Stimulated activated CD4-positive, alpha-beta T cell treated with anti-CD3 and anti-CD28 coated beads, TNF-alpha, amount 100 ng/mL, for 1 hour (primary cell): ENCODE measurements at regions not wholly inside any gene's neighbourhood (a gene's known extent, or its start where the extent isn't known, plus 50 kb on each side); places are given as distances from the start of the nearest gene placed in this dataset.
"Not testable (repeated sequence)": the region's sequence is repeated elsewhere in the genome, so short reads cannot be mapped to it uniquely, and the experiment has no call there.

Experiments
- DNase-seq, 3 donors: peaks; one replicate each; pipeline ENCODE4 v3.0.0-alpha.2; 2020; ENCODE audit warnings: low read depth in 3 of 3, low spot score in 1 of 3

DNA sequence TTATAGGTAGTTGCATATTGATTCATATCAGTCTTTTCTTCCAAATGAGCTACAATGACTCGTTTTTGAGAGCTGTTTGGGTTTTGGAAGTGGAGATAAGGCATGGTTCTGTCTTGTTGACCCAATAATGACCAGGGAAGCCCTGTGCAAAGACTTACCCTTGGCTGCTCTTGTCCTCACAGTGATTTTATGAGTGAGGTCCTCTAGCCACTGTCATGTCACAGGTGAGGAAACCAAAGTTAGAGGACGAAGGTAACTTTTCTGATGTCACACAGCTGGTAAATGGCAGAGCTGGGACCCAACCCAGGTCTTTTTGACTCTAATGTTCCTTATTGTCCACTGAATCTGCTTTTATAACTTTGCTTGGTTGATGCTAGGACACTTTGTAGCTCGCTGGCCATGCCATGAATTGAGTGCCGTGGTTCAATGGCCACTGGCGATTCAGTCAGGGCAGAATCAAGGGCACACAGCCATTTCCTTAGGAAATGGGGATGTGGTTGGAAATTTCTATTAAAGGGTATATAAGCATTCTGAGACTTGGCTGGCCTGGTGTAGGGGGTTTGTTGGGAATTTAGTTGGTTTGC lies 249.1 kb downstream of the GOLGA6L6 start:
- not testable (repeated sequence) for DNase-seq

DNA sequence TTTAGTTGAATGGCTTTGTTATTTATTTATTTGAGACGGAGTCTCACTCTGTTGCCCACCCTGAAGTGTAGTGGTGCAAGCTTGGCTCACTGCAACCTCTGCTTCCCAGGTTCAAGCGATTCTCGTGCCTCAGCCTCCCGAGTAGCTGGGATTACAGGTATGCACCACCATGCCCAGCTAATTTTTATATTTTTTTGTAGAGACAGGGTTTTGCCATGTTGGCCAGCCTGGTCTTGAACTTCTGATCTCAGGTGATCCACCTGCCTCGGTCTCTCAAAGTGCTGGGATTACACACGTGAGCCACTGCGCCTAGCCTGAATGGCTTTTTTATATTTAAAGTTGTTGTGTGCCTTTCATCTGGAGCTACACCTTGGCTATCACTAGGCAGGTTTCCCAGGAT lies 250.0 kb downstream of the GOLGA6L6 start:
- not testable (repeated sequence) for DNase-seq

DNA sequence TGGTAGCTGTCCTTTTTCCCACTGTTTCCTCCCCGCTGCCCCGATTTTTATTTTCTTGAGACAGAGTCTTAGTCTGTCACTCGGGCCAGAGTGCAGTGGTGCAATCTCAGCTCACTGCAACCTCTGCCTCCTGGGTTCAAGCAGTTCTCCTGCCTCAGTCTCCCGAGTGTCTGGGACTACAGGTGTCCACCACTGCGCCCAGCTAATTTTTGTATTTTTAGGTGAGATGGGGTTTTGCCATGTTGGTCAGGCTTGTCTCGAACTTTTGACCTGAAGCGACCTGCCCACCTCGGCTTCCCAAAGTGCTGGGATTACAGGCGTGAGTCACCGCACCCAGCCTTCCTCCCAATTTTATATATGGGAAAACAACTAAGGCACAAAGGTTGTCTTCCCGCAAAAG lies 251.0 kb downstream of the GOLGA6L6 start:
- DNase-seq, result not testable (repeated sequence)

DNA sequence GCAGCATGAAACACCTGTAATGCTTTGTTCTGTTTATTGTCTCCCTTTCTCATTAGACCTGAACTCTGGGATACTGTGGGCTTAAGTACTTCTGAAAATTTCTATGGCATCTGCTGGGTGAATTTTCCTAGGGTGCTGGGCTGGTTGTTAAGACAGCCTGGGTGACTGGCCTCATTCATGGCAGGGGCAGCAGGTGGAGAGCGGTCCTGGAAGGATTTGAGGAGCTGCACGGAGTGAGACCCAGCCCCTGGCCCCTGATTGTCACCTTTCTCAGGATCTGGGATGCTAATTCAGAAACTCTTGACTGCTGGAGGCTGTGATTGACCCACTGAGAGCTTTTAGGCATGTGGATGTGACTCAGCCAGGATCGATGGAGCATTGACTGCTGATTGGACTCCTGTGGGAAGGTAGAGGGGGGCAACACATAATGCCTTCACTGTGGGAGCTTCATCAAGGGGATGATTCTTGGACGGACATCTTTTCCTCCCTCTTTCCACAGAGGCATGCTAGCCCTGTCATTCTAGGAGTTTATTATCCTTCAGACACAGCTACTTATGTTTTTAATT lies 252.0 kb downstream of the GOLGA6L6 start:
- DNase-seq, result not testable (repeated sequence)

DNA sequence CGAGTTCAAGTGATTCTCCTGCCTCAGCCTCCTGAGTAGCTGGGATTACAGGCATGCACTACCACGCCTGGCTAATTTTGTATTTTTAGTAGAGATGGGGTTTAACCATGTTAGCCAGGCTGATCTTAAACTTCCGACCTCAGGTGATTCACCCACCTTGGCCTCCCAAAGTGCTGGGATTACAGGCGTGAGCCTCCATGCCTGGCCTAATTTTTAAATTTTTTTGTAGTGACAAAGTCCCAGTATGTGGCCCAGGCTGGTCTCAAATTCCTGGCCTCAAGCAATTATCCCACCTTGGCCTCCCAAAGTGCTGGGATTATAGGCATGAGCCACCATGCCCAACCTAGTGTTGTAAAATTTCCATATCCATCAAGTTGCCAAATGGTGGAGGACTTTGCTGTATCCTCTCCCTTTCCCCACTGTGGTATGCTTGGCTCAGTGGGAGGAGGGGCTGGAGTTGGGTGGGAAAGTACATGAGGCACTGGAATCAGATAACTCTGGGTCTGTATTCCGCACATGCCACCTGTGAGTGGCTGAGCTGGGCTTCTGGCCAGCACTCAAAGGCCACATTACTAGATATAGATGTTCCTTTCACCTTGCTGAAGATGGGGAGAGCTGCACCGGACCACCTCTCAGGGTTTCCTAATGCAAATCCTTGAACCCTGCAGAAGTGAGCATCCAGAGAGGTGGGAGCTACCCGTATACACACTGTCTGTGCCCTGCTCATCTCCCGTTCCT lies 252.6 kb downstream of the GOLGA6L6 start:
- not testable (repeated sequence) for DNase-seq

DNA sequence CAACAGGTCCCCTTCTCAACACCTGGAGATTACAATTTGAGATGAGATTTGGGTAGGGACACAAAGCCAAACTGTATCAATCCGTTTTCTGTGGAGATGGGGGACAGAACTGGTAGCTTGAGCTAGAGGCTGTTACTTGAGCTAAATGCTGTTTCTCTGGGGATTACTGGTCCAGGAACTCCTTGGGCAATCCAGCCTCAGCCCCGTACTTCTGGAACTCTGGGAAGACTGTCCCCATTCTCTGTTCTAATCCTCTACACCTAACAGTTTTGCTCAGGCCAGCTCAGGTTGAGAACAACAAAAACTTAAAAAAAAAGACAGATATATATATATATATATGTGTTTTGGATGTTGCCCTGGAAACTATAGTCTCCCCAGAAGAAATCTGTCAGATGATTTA lies 255.0 kb downstream of the GOLGA6L6 start:
- DNase-seq, result not testable (repeated sequence)

DNA sequence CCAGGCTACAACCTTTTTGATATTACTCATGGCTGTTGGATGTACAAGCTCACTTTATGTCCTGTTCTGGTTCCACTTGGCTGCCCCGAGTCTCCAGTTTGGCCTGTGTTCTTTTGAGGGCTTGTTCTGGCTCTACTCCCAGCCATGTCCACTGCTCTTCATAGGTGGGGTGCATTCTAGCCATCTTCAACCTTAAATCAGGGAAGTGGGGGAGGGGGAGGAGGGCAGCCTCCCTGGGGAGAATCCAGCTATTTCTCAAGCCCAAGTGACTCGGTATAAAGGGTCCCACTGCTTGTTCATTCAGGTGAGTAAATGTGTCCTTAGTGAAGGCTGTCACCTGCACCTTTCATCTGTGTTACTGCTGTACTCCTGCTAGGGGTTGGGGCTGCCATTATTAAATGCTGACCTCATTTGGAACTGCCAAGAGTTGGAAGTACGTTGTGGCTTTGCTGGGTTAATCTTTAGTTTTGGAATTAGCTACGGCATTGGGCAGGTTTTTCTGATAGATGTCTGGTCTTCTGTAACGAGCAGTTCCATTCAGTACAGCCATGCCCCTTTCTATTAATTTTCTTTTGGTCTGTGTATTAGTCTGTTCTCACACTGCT lies 255.8 kb downstream of the GOLGA6L6 start:
- DNase-seq, result not testable (repeated sequence)

DNA sequence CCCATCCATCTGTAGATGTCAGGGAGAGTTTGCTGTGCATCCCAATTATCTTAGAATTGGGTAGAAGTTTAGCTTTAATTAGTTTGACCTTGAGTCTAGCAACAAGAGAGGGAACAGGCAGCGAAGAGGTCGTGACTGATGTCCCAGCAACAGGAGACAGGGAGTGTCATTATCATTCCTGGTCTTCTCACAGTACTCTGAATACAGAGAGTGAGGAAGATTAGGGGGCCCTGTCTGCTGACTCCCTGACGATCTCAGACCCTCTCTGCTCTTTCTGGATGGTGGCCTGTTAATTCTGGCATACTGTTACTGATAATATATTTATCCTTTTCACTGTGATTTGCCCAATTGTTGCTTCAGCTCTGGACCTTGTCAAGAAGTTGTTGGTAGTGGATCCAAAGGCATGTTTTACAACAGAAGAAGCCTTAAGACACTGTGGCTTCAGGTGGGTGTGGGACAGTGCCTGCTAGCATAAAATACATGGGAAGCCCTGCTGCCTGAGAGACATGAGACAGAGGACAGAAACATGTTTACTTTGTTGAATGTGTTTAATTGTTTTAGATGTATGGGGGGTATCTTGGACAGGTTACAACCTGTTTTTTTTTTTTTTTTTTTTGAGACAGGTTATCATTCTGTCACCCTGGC lies 256.6 kb downstream of the GOLGA6L6 start:
- not testable (repeated sequence) for DNase-seq

DNA sequence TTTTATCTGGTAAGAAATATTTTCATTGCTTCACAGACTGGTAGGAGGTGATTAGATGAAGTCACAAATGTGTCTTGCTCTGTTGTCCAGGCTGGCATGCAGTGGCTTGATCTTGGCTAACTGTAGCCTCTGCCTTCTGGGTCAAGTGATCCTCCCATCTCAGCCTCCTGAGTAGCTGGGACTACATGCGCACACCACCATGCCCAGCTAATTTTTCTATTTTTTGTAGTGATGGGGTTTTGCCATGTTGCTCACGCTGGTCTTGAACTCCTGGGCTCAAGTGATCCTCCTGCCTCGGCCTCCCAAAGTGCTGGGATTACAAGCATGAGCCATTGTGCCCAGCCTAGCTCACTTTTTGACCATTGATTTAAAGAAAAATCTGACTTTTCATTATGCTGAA lies 257.9 kb downstream of the GOLGA6L6 start:
- DNase-seq, result not testable (repeated sequence)

DNA sequence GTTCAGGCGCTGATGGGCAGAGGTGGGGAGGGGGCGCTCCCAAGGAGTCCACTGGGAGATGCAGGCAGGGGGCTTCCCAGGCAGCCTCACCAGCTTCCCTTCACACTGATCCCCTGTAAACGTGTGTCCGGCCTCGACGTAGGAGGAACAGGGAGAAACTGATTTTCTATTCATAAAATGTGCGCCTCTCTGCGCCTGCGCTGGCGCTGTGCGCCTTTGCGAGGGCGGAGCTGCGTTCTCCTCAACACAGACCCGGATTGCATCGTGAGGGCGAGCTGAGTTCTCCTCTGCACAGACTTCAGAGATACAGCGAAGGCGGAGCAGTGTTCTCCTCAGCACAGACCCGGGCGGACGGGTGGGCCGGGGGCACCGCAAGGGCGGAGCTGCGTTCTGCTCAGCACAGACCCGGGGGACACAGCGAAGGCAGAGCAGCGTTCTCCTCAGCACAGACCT lies 259.1 kb downstream of the GOLGA6L6 start:
- DNase-seq, result not testable (repeated sequence)

DNA sequence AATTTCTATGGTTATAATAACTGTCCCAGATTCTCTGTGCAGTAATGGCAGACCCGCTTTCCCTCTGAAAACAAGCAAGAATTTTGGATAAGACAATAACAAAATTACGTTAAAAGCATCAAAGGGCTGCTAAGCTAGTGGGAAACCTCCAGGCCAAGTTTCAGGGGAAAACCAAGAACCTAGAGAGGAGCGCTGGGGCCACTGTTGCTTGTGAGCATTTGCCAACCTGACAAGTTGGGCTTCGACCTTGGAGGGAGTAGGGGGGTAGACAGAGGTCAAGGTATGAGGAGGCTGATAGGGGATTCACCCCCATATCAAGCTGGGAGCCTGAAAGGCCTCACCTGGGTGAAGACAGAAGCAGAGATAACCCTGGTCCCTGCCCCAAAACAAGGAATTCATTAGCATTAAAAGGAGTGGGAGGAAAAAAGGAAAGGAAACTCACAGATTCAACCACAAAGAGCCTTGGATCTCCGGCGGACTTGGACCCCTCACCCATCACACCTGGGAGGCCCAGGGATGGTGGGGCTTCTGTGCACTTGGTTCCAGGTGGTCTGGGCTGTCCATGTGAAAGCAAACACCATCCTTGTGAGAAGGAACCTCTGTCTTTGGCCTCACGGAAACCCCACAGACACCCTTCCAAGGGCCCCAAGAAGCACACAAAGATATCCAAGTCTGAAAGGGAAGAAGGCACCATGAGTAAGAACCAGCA lies 259.9 kb downstream of the GOLGA6L6 start:
- DNase-seq, result not testable (repeated sequence)

DNA sequence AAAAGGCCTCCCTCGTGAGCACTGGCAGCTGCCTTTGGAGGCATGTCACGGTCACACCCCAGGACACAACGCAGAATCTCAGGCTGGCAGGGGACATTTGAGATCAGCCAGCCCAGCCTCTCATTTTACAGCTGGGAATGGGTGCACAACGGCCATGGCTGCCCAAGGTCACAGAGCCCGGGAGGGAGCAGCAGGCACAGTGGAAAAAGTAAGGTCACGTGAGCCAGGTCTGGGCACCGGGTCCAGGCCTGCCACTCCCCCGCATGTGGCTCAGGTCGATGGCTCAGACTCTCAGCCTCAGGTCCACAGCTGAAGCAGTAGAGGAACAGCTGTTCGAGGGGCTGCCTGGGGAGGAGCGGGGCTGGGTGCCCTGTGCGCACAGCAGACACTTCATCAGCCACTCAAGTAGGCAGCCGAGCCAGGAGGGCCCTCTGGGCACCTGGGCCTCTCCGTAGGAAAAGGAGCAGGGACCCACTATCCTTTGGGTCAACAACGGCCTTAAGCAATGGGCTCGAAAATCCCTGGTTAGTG lies 260.6 kb downstream of the GOLGA6L6 start:
- no peak for DNase-seq

DNA sequence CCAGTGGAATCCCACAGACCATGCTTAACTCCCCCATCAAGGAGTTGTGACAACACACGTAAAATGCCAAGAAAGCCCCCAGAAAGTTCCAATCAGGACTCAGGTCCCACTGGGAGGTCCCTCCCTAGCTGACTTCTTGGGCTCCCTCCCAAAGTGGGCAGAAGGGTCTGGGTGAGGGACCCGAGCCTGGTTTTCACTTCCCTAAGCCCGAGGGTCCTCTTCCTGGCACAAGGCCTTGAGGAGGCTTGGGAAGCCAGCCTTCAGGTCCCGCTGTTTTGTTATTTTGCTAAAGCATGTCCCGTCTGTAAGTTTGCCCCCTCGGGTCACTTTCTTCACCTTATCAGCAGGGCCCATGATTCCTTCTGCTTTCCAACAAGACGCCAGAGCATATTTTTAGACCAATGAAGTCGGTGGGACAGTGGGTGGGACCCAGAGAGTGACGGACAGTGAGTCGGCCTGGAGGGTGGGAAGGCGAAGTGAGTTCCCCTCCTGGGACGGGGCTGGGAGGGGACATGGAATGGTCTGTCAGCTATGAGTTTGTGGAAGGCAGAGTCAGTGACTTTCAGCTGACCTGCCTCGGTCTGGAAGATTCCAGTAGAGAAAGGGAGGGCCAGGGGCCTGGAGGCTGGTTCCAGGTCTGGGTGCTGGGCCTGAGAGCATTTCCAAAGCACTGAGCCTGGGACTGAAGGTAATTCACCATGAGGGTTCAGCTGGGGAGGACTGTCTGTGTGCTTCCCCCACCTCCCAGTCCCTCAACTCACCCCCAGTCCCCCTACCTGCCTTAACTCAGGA lies 261.3 kb downstream of the GOLGA6L6 start:
- not testable (repeated sequence) for DNase-seq

DNA sequence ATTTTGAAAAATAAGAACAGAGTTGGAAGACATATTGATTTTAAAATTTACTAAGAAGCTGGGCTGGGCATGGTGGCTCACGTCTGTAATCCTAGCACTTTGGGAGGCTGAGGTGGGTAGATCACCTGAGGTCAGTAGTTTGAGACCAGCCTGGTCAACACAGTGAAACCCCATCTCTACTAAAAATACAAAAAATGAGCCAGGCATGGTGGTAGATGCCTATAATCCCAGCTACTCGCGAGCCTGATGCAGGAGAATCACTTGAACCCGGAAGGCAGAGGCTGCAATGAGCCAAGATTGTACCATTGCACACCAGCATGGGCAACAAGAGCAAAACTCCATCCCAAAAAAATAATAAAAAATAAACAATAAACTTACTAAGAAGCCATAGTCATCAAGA lies 262.5 kb downstream of the GOLGA6L6 start:
- DNase-seq, result not testable (repeated sequence)

DNA sequence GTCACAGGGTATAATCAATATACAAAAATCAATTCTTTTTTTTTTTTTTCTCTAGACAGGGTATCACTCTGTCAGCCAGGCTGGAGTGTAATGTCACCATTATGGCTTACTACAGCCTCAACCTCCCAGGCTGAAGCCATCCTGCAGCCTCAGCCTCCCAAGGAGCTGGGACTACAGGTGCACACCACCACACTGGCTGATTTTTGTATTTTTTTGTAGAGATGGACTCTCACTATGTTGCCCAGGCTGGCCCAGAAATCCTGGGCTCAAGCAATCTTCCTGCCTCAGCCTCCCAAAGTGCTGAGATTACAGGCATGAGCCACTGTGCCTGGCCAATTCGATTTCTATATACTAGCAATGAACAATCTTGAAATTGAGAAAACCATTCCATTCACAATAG lies 263.2 kb downstream of the GOLGA6L6 start:
- not testable (repeated sequence) for DNase-seq

DNA sequence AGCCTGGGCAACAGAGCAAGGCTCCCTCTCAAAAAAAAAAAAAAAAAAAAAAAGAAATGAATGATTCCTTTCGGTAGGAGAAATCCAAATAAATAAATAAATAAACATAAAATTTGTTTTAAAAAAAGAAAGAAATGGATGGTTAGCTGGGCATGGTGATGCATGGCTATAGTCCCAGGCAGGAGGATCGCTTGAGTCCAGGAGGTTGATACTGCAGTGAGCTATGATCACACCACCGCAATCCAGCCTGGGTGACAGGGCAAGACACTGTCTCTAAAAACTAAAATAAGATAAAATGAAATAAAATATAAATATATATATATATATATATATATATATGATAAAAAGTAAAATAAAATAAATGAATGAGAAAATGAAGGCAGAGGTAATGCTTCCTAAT lies 264.1 kb downstream of the GOLGA6L6 start:
- not testable (repeated sequence) for DNase-seq

DNA sequence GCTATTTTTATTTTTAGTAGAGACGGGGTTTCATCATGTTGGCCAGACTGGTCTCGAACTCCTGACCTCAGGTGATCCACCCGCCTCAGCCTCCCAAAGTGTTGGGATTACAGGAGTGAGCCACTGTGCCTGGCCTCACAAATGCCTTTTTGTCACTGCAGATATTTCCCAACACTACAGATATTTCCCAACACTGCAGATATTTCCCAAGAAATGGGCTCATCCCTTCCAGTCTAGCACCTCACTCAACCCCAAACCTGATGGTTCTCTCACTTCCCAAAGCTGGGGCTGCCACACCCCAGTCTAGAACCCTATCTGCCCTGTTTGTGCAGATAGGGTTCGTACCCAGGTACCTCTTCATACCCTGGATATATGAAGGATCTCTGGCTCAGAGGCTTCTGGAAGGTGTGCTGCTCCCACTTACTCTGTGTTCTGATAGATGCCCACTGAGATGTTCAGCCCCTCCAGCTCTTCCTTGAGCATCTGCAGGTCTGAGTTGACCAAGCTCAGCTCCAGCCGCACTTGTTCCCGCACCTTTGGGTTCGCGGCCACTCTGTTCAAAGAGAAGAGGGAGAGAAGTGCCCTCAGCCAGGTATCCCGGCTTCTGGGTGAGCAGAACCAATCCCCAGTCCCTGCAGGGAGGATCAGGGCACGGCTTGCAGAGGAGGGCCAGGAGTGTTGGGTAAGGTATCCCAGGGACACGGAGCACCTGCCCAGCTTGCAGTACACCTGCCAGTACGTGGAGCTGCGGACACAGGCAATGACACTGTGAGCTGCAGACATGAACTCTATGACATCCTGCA lies 265.1 kb downstream of the GOLGA6L6 start:
- not testable (repeated sequence) for DNase-seq

DNA sequence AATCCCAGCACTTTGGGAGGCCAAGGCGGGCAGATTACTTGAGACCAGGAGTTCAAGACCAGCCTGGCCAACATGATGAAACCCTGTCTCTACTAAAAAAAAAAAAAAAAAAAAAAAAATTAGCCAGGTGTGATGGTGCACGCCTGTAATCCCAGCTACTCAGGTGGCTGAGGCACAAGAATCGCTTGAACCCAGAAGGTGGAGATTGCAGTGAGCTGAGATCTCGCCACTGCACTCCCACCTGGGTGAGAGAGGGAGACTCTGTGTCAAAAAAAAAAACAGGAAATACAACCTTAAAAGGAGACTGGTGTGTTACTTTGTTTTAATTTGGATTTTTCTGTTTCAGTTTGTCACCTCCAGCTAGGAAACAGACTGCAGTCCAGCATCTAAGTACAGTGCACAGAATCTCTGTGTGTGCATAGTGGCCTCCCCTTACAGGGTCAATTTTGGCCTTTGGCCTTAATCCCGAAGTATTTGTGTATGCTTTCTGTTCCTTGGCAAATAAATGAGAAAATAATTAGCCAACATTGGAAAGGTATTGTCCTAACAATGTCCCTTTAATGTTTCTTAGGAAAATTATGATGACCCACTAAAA lies 266.1 kb downstream of the GOLGA6L6 start:
- not testable (repeated sequence) for DNase-seq
